Left ventricle myocardium superior (tissue), 1 donor: ENCODE measurements at regions not wholly inside any gene's neighbourhood (a gene's known extent, or its start where the extent isn't known, plus 50 kb on each side); places are given as distances from the start of the nearest gene placed in this dataset.
"Not testable (repeated sequence)": the region's sequence is repeated elsewhere in the genome, so short reads cannot be mapped to it uniquely, and the experiment has no call there.

Experiments
- ATAC-seq: fragments of 200-7000 bp; cut with Tn5 transposase; one replicate; pipeline ENCODE4 v1.9.1; 2020; ENCODE audit warnings: mild to moderate bottlenecking, moderate library complexity
- DNase-seq: peaks from one replicate; pipeline ENCODE4 v3.0.0-alpha.2; 2020
- intact Hi-C: fragments of 100-400 bp; cut with micrococcal nuclease; formaldehyde crosslinking; loops from one replicate; pipeline ENCODE4 v1.11.0; 2022
- donor health status: DM: no; HTN: yes; CAD: no; lungs with severe emphysema.

- ATAC-seq (no peak), DNase-seq (no peak)
- intact Hi-C loops: no loop called here
Measured at GRCh38 chr20:50436052-50436656, 74.0 kb upstream of the PTPN1 start.

- DNase-seq (no peak), ATAC-seq (no peak)
- intact Hi-C loops: no loop called here
Measured at GRCh38 chr20:50436696-50437095, 73.5 kb upstream of the PTPN1 start.

GRCh38 chr20:50438986-50439407 is 71.2 kb upstream of the PTPN1 start:
- intact Hi-C loops: no loop called here
- ATAC-seq (no peak), DNase-seq (no peak)

- ATAC-seq (no peak), DNase-seq (peak; percentile 8)
- intact Hi-C loops: no loop called here
Measured at GRCh38 chr20:50439539-50440453, 70.4 kb upstream of the PTPN1 start.

GRCh38 chr20:50442512-50442911 is 67.7 kb upstream of the PTPN1 start:
- no peak for ATAC-seq

GRCh38 chr20:50445354-50446151 is 64.6 kb upstream of the PTPN1 start:
- intact Hi-C loops: no loop called here
- ATAC-seq: no peak
- no peak for DNase-seq

More at GRCh38 chr20:50442512-50442911, 67.7 kb upstream of the PTPN1 start:
- intact Hi-C loops: no loop called here
- DNase-seq: no peak

- DNase-seq (no peak), ATAC-seq (no peak)
- intact Hi-C loops: no loop called here
Measured at GRCh38 chr20:50446351-50447101, 63.7 kb upstream of the PTPN1 start.

- intact Hi-C loops: no loop called here
- ATAC-seq: no peak
Measured at GRCh38 chr20:50447102-50447804, 62.9 kb upstream of the PTPN1 start.

GRCh38 chr20:50447817-50448216 is 62.4 kb upstream of the PTPN1 start:
- intact Hi-C loops: no loop called here
- DNase-seq: no peak
- ATAC-seq: no peak

More at GRCh38 chr20:50447102-50447804, 62.9 kb upstream of the PTPN1 start:
- DNase-seq: no peak

GRCh38 chr20:50448625-50449403 is 61.4 kb upstream of the PTPN1 start:
- ATAC-seq, DNase-seq, intact Hi-C loops: not testable (repeated sequence)

GRCh38 chr20:50449738-50450492 is 60.3 kb upstream of the PTPN1 start:
- ATAC-seq (peak; percentile 7), DNase-seq (no peak)
- intact Hi-C loops: loop anchor here (10.0 kb wide), 1 partner anchor 45 kb away; no protein-coding TSS in a partner anchor

GRCh38 chr20:50450493-50450826 is 59.7 kb upstream of the PTPN1 start:
- ATAC-seq (no peak), DNase-seq (no peak)
- intact Hi-C loops: loop anchor here (10.0 kb wide), 1 partner anchor 46 kb away; no protein-coding TSS in a partner anchor

- peak; percentile 58 for DNase-seq
Measured at GRCh38 chr20:50450881-50451752, 59.1 kb upstream of the PTPN1 start.

GRCh38 chr20:50451792-50452425 is 58.3 kb upstream of the PTPN1 start:
- not testable (repeated sequence) for ATAC-seq, DNase-seq
- intact Hi-C loops: loop anchor here (10.0 kb wide), 1 partner anchor 47 kb away; no protein-coding TSS in a partner anchor

More at GRCh38 chr20:50450881-50451752, 59.1 kb upstream of the PTPN1 start:
- peak; percentile 76 for ATAC-seq
- intact Hi-C loops: loop anchor here (10.0 kb wide), 1 partner anchor 46 kb away; no protein-coding TSS in a partner anchor

- no peak for ATAC-seq
- DNase-seq: no peak
- intact Hi-C loops: loop anchor here (10.0 kb wide), 1 partner anchor 49 kb away; no protein-coding TSS in a partner anchor
Measured at GRCh38 chr20:50453533-50454244, 56.5 kb upstream of the PTPN1 start.
